Caco-2 (cell line): ENCODE measurements at regions not wholly inside any gene's neighbourhood (a gene's known extent, or its start where the extent isn't known, plus 50 kb on each side); places are given as distances from the start of the nearest gene placed in this dataset.

Experiments
- BruUV-seq: library from RNA; stranded (reverse); fragments of 400-500 nt; replicated peaks from 2 replicates; lab custom pipeline; 2021; lab: Mats Ljungman, UMichigan
- CTCF ChIA-PET: fragments of 300-600 bp; sonication (Branson Sonifier 250); formaldehyde crosslinking; loops from one replicate; lab custom pipeline; 2022; ENCODE audit warnings: antibody characterized with exemption; lab: Charles Lee
- POLR2A ChIA-PET: fragments of 300-600 bp; sonication (Branson Sonifier 250); formaldehyde crosslinking; loops from one replicate; lab custom pipeline; 2022; ENCODE audit warnings: antibody characterized with exemption; lab: Charles Lee
- DNase-seq, 2 experiments: peaks; one replicate each; pipeline versions ENCODE4 v3.0.0 to v3.0.0-alpha.2; 2020 to 2022
- H3K27me3 ChIP-seq: replicated peaks from 2 replicates; pipeline ENCODE4 v1.6.0; 2011; ENCODE audit warnings: low read length; ENCODE audit not compliant: control insufficient read depth, insufficient read depth
- H3K36me3 ChIP-seq: 2 replicates; pipeline ENCODE4 v1.5.1; 2011; ENCODE audit warnings: low read length; ENCODE audit not compliant: control insufficient read depth, insufficient read depth
- H3K4me1 ChIP-seq: fragments of 250-450 bp; sonication (Bioruptor Pico); 2 replicates; pipeline ENCODE4 v1.5.1; 2020; ENCODE audit warnings: mild to moderate bottlenecking
- H3K4me3 ChIP-seq: 2 replicates; pipeline ENCODE4 v1.5.1; 2011; ENCODE audit warnings: low read depth, mild to moderate bottlenecking, control low read depth, low read length
- H3K9me3 ChIP-seq: fragments of 250-450 bp; sonication (Bioruptor Pico); 2 replicates; pipeline ENCODE4 v1.5.1; 2020; ENCODE audit warnings: mild to moderate bottlenecking, moderate library complexity
- H3K27ac Mint-ChIP-seq: one replicate; pipeline ENCODE4 v1.8.0; 2022; ENCODE audit warnings: mixed read lengths; ENCODE audit not compliant: unreplicated experiment
- H3K27me3 Mint-ChIP-seq: one replicate; pipeline ENCODE4 v1.8.0; 2022; ENCODE audit warnings: mixed read lengths; ENCODE audit not compliant: insufficient read depth, unreplicated experiment
- H3K36me3 Mint-ChIP-seq: one replicate; pipeline ENCODE4 v1.8.0; 2022; ENCODE audit warnings: mild to moderate bottlenecking, mixed read lengths; ENCODE audit not compliant: insufficient read depth, unreplicated experiment
- H3K4me1 Mint-ChIP-seq: one replicate; pipeline ENCODE4 v1.8.0; 2022; ENCODE audit warnings: low read depth, mixed read lengths; ENCODE audit not compliant: unreplicated experiment
- H3K4me3 Mint-ChIP-seq: one replicate; pipeline ENCODE4 v1.8.0; 2022; ENCODE audit warnings: mild to moderate bottlenecking, moderate library complexity, mixed read lengths; ENCODE audit not compliant: unreplicated experiment
- H3K9me3 Mint-ChIP-seq: one replicate; pipeline ENCODE4 v1.8.0; 2022; ENCODE audit warnings: mixed read lengths; ENCODE audit not compliant: unreplicated experiment
- CTCF ChIP-seq, 2 experiments: fragments of 200-600 bp in 1 of 2; IDR thresholded peaks; 1 replicate in 1 of 2; 2 replicates in 1 of 2; pipeline versions ENCODE4 v1.5.1 to v1.8.0; 2011 to 2022; ENCODE audit warnings: antibody characterized with exemption in 1 of 2, control low read depth in 1 of 2, inconsistent platforms in 1 of 2, low read depth in 1 of 2, low read length in 1 of 2, mild to moderate bottlenecking in 1 of 2, moderate library complexity in 1 of 2; ENCODE audit not compliant: insufficient read depth in 1 of 2, severe bottlenecking in 1 of 2, unreplicated experiment in 1 of 2
- intact Hi-C: fragments of 100-400 bp; cut with micrococcal nuclease; formaldehyde crosslinking; loops from one replicate; pipeline ENCODE4 v1.10.0; 2022; ENCODE audit not compliant: unreplicated experiment

DNA sequence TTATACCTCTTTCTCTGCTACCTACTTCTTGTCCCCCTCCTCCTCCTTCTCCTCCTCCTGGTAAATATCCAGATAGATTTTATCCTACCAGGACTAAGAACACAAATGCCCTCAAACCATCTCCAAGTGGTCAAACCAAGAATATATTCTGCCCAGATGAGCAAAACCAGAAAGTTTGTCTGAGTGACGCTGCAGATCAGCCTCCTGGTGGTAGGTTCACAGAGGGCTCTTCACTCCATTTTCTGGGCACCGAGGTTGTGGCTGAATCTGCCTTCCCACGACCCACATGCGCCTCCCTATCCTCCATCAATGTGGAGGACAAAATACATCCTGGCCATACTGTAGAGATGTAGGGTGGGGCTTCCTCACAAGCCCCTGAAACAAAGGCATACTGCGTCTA lies 543.6 kb downstream of the MN1 start:
- H3K27ac Mint-ChIP-seq, result no peak overlapping the region
- H3K4me3 Mint-ChIP-seq, result no peak overlapping the region
- intact Hi-C loops, result no loop called here
- Histone ChIP-seq H3K36me3 (no peaks in the 10 kb centered on the region), H3K27me3 (no peaks in the 10 kb centered on the region), H3K9me3 (peaks cover 10% of the 10 kb centered on the region; the same call in 1 of the 2 replicates), H3K4me3 (no peak overlapping the region), H3K4me1 (no peaks in the 10 kb centered on the region)
- peak in 1 of 2 experiments; percentile 4 for TF ChIP-seq CTCF (IDR thresholded peaks at IDR 0.05; ENCODE audit: insufficient read depth in 1 of 2, low read depth in 1 of 2, low read length in 1 of 2, severe bottlenecking in 1 of 2, unreplicated experiment in 1 of 2)
- peaks cover 11% of the 10 kb centered on the region for H3K9me3 Mint-ChIP-seq
- no peaks in the 10 kb centered on the region for H3K27me3 Mint-ChIP-seq
- no peak for DNase-seq
- no peaks in the 10 kb centered on the region for H3K4me1 Mint-ChIP-seq
- CTCF ChIA-PET, result no interaction called here
- no TSS peak for BruUV-seq
- POLR2A ChIA-PET, result no interaction called here
- H3K36me3 Mint-ChIP-seq, result no peaks in the 10 kb centered on the region

GRCh38 chr22:27258616-27259172 lies 542.9 kb downstream of the MN1 start:
- BruUV-seq, result no TSS peak
- no peak for TF ChIP-seq CTCF (IDR thresholded peaks at IDR 0.05; ENCODE audit: insufficient read depth in 1 of 2, low read depth in 1 of 2, low read length in 1 of 2, severe bottlenecking in 1 of 2, unreplicated experiment in 1 of 2)

GRCh38 chr22:27259433-27259832 lies 542.1 kb downstream of the MN1 start:
- CTCF ChIA-PET, result no interaction called here
- no TSS peak for BruUV-seq
- Histone ChIP-seq H3K27me3 (no peaks in the 10 kb centered on the region), H3K4me1 (no peaks in the 10 kb centered on the region), H3K4me3 (no peak overlapping the region), H3K36me3 (no peaks in the 10 kb centered on the region), H3K9me3 (peaks cover 10% of the 10 kb centered on the region; the same call in 1 of the 2 replicates)
- intact Hi-C loops, result no loop called here
- no peak for TF ChIP-seq CTCF (IDR thresholded peaks at IDR 0.05; ENCODE audit: insufficient read depth in 1 of 2, low read depth in 1 of 2, low read length in 1 of 2, severe bottlenecking in 1 of 2, unreplicated experiment in 1 of 2)
- H3K27me3 Mint-ChIP-seq, result no peaks in the 10 kb centered on the region
- H3K36me3 Mint-ChIP-seq, result no peaks in the 10 kb centered on the region
- POLR2A ChIA-PET, result no interaction called here
- no peak for DNase-seq
- no peak overlapping the region for H3K4me3 Mint-ChIP-seq
- no peaks in the 10 kb centered on the region for H3K4me1 Mint-ChIP-seq
- no peak overlapping the region for H3K27ac Mint-ChIP-seq
- H3K9me3 Mint-ChIP-seq, result peaks cover 11% of the 10 kb centered on the region

More at GRCh38 chr22:27258616-27259172, 542.9 kb downstream of the MN1 start:
- no peak overlapping the region for H3K4me3 Mint-ChIP-seq
- no peak overlapping the region for H3K4me3 ChIP-seq
- H3K27me3 Mint-ChIP-seq, result no peaks in the 10 kb centered on the region
- H3K4me1 ChIP-seq, result no peaks in the 10 kb centered on the region
- no peak for DNase-seq
- H3K36me3 Mint-ChIP-seq, result no peaks in the 10 kb centered on the region
- H3K9me3 Mint-ChIP-seq, result peaks cover 11% of the 10 kb centered on the region
- H3K4me1 Mint-ChIP-seq, result no peaks in the 10 kb centered on the region
- ChIA-PET POLR2A (no interaction called here), CTCF (no interaction called here)
- no peaks in the 10 kb centered on the region for H3K36me3 ChIP-seq
- H3K27me3 ChIP-seq, result no peaks in the 10 kb centered on the region
- no peak overlapping the region for H3K27ac Mint-ChIP-seq
- H3K9me3 ChIP-seq, result peaks cover 10% of the 10 kb centered on the region; the same call in 1 of the 2 replicates
- intact Hi-C loops, result no loop called here
